Prostate gland (tissue), 2 donors: ENCODE measurements at regions not wholly inside any gene's neighbourhood (a gene's known extent, or its start where the extent isn't known, plus 50 kb on each side); places are given as distances from the start of the nearest gene placed in this dataset.
A peak's percentile ranks its signal among the peaks of the same experiment; 100 is the strongest.

ENCODE experiments used
- DNase-seq: peaks from one replicate; pipeline ENCODE4 v3.0.0-alpha.2; 2019; ENCODE audit warnings: low spot score
- H3K27ac ChIP-seq, 2 donors: fragments of 200-600 bp; sonication (generic); 2 replicates each; pipeline ENCODE4 v1.5.1; 2017 to 2019
- H3K27me3 ChIP-seq: fragments of 200-600 bp; sonication (generic); replicated peaks from 2 replicates; pipeline ENCODE4 v1.5.1; 2019; ENCODE audit not compliant: insufficient read depth
- H3K36me3 ChIP-seq, 2 donors: fragments of 200-600 bp; sonication (generic); 1 replicate in 1 of 2; 2 replicates in 1 of 2; pipeline versions ENCODE4 v1.5.1 to v1.8.1; 2017 to 2019
- H3K4me1 ChIP-seq: fragments of 200-600 bp; sonication (generic); replicated peaks from 2 replicates; pipeline ENCODE4 v1.5.1; 2019
- H3K4me3 ChIP-seq, 2 donors: fragments of 200-600 bp; sonication (generic); 2 replicates each; pipeline ENCODE4 v1.5.1; 2017 to 2019
- H3K9me3 ChIP-seq: fragments of 200-600 bp; sonication (generic); 2 replicates; pipeline ENCODE4 v1.5.1; 2017
- POLR2A ChIP-seq: fragments of 450-650 bp; IDR thresholded peaks from one replicate; pipeline ENCODE4 v1.6.1; 2016; ENCODE audit warnings: antibody characterized with exemption, mild to moderate bottlenecking
- POLR2AphosphoS5 ChIP-seq: sonication (generic); formaldehyde crosslinking; IDR thresholded peaks from one replicate; pipeline ENCODE4 v1.6.1; 2017; ENCODE audit warnings: antibody characterized with exemption
- WGBS: methylation state at CpG from one replicate; pipeline ENCODE4 v1.1.5; 2018; 5-methylcytosine and 5-hydroxymethylcytosine counted together
- intact Hi-C: fragments of 100-400 bp; cut with DNase I; formaldehyde crosslinking; loops from one replicate; pipeline ENCODE4 v1.14.2; 2022
- TF ChIP-seq, protein P1 (sequence below), 4 experiments: fragments of 200-600 bp in 2 of 4; fragments of 450-650 bp in 2 of 4; sonication (generic) in 2 of 4; IDR thresholded peaks; 1 replicate in 3 of 4; 2 replicates in 1 of 4; pipeline ENCODE4 v1.5.1; 2016 to 2019; ENCODE audit warnings: antibody characterized with exemption in 4 of 4, mild to moderate bottlenecking in 2 of 4, moderate library complexity in 2 of 4

DNA sequence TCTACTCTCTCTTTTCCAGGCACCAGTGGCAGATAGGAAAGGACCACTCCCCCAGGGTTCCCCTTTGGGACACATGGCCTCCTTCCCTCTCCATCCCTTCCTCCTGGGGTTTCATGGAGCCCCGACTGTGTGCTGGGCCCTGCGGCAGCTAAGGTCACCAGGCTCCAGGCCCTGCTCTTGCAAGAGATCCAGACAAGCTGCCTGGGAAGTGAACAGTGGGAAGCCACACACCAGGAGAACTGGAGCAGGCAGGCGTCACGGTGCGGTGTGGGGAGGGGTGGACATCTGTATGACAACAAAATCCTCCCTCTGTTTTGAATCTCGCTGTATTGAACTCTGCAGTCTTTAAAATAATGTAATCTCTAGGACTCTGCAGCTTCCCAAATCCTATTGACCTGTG lies 330.1 kb downstream of the UQCRFS1 start:
- H3K9me3 ChIP-seq: no peaks in the 10 kb centered on the region
- no peaks in the 10 kb centered on the region for H3K27me3 ChIP-seq
- no peak overlapping the region for H3K4me3 ChIP-seq
- no peak overlapping the region for H3K27ac ChIP-seq
- intact Hi-C loops: no loop called here
- H3K36me3 ChIP-seq: no peaks in the 10 kb centered on the region
- WGBS: 61% methylated on average over 6 of the region's 6 CpGs
- DNase-seq: no peak
- TF ChIP-seq, protein P1, sequence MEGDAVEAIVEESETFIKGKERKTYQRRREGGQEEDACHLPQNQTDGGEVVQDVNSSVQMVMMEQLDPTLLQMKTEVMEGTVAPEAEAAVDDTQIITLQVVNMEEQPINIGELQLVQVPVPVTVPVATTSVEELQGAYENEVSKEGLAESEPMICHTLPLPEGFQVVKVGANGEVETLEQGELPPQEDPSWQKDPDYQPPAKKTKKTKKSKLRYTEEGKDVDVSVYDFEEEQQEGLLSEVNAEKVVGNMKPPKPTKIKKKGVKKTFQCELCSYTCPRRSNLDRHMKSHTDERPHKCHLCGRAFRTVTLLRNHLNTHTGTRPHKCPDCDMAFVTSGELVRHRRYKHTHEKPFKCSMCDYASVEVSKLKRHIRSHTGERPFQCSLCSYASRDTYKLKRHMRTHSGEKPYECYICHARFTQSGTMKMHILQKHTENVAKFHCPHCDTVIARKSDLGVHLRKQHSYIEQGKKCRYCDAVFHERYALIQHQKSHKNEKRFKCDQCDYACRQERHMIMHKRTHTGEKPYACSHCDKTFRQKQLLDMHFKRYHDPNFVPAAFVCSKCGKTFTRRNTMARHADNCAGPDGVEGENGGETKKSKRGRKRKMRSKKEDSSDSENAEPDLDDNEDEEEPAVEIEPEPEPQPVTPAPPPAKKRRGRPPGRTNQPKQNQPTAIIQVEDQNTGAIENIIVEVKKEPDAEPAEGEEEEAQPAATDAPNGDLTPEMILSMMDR (IDR thresholded peaks at IDR 0.05): no peak
- TF ChIP-seq POLR2AphosphoS5 (no peak), POLR2A (no peak)
- H3K4me1 ChIP-seq: no peaks in the 10 kb centered on the region

DNA sequence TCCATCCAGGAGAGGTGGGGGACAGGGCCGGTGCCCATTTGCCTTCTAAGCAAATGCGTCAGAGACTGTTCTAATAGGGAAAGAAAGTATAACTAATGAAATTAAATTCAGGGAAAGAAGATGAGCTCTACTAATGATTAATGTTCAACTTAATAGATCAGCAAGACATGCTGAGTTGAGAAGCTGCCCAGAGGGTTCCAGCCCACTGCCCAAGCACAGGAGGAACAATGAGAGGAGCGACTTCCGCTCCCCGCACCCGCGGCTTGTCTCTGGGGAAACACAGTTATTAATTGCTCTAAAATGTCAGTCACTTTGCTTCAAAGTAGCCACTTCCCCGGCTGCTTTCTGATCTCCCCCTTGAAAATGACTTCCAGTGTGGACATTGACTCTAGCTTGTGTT lies 331.3 kb downstream of the UQCRFS1 start:
- no peak overlapping the region for H3K27ac ChIP-seq
- 51% methylated on average over 8 of the region's 8 CpGs for WGBS
- intact Hi-C loops: no loop called here
- no peak for DNase-seq
- H3K27me3 ChIP-seq: no peaks in the 10 kb centered on the region
- H3K9me3 ChIP-seq: no peaks in the 10 kb centered on the region
- H3K4me3 ChIP-seq: no peak overlapping the region
- H3K4me1 ChIP-seq: no peaks in the 10 kb centered on the region
- TF ChIP-seq POLR2A (no peak), POLR2AphosphoS5 (no peak)
- TF ChIP-seq, protein P1 (IDR thresholded peaks at IDR 0.05): no peak
- H3K36me3 ChIP-seq: no peaks in the 10 kb centered on the region

DNA sequence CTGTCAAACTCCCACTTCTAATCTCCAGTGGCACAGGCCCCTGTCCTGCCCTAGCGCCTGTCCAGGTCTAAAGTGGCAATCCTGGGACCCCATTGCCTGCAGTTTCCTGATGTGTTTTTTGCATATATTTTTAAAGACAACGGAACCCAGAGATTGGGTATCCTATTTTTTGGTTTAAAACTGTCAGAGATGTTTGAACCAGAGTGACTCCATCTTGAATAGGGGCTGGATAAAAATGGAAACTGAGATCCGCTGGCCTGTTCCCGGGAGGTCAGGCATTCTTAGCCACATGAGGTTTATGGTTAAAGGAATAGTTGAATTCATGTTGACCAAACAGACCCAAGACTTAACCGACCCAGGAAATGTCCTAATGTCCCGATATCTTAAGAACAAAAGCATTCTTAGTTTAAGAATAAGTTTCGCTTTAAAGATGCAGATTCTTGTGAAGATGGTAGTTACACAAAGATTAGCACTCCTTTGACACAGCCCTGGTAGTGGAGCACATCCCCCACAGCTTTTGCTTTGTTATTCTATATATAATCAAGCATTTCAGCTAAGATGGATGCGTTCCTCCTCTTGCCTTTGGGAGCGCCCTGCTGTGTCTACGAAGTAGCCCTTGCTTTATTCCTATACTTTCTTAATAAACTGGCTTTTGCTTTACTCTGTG lies 332.1 kb downstream of the UQCRFS1 start:
- intact Hi-C loops: no loop called here
- Histone ChIP-seq H3K27ac (no peak overlapping the region), H3K4me3 (no peak overlapping the region), H3K27me3 (no peaks in the 10 kb centered on the region), H3K9me3 (no peaks in the 10 kb centered on the region), H3K4me1 (no peaks in the 10 kb centered on the region), H3K36me3 (no peaks in the 10 kb centered on the region)
- WGBS: 46% methylated on average over 10 of the region's 10 CpGs
- DNase-seq: no peak
- TF ChIP-seq POLR2A (no peak), POLR2AphosphoS5 (no peak)
- TF ChIP-seq, protein P1 (IDR thresholded peaks at IDR 0.05): no peak

DNA sequence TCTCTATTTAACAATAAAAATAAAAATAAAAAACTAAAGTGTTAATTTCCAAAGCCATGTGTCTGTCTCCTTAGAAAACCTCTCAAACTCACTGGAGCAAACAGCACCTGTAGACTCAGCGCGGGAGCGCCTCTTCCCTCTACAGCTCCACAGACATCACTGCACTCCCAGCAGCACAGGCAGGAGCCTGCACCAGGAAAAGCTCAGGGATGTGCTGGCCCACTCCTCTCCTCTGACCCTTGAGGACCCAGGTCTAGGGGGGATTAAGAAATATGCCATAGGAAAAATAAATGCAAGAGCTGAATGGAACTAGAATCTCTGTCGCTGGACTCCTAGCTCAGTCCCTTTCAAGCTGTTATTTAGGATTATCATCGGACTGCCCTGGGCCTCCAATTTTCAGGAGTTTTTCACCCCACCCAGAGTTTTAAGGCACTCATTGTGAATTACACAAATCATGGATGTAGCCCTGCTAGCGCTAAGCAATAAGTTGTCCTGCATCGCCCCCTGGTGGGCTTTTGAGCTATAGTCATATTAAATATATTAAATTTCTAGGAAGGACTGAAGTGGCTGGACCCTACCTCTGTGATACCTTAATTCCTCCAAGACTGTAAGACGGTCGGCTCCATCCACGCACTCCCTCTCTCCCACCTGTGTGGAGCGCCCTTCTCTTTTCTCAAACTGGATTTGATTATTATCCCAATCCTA lies 333.9 kb downstream of the UQCRFS1 start:
- no peaks in the 10 kb centered on the region for H3K27me3 ChIP-seq
- intact Hi-C loops: loop anchor here (2.0 to 10.0 kb wide), 3 partner anchors 142 to 904 kb away; no protein-coding TSS in a partner anchor
- 31% methylated on average over 11 of the region's 11 CpGs for WGBS
- peak; percentile 53 for DNase-seq
- no peak overlapping the region for H3K4me3 ChIP-seq
- H3K36me3 ChIP-seq: no peaks in the 10 kb centered on the region
- TF ChIP-seq, protein P1 (IDR thresholded peaks at IDR 0.05): peak in 3 of 4 experiments; percentile 66 to 81 (median 70)
- TF ChIP-seq POLR2AphosphoS5: no peak
- no peaks in the 10 kb centered on the region for H3K9me3 ChIP-seq
- H3K27ac ChIP-seq: no peak overlapping the region
- no peaks in the 10 kb centered on the region for H3K4me1 ChIP-seq
